GM12875 (cell line): ENCODE measurements at regions not wholly inside any gene's neighbourhood (a gene's known extent, or its start where the extent isn't known, plus 50 kb on each side); places are given as distances from the start of the nearest gene placed in this dataset.

Source experiments
- H3K4me3 ChIP-seq: one replicate; pipeline ENCODE4 v1.5.1; 2011; ENCODE audit warnings: low read depth, low read length, control low read depth
- CTCF ChIP-seq: IDR thresholded peaks from 2 replicates; pipeline ENCODE4 v1.5.1; 2011; ENCODE audit warnings: low read depth, mild to moderate bottlenecking, control low read depth, inconsistent platforms, low read length, moderate library complexity, borderline replicate concordance; ENCODE audit not compliant: insufficient read depth

GRCh38 chr1:115493834-115494233, 147.9 kb upstream of the VANGL1 start:
- TF ChIP-seq CTCF = no peak
- H3K4me3 ChIP-seq = no peak overlapping the region

- H3K4me3 ChIP-seq = no peak overlapping the region
- TF ChIP-seq CTCF = no peak
Measured at GRCh38 chr1:115492880-115493279, 148.9 kb upstream of the VANGL1 start.

GRCh38 chr1:115492019-115492595, 149.7 kb upstream of the VANGL1 start:
- no peak for TF ChIP-seq CTCF
- no peak overlapping the region for H3K4me3 ChIP-seq

- no peak overlapping the region for H3K4me3 ChIP-seq
- TF ChIP-seq CTCF = no peak
Measured at GRCh38 chr1:115491298-115492018, 150.3 kb upstream of the VANGL1 start.

GRCh38 chr1:115479055-115479482, 141.0 kb upstream of the NGF start:
- H3K4me3 ChIP-seq = no peak overlapping the region
- TF ChIP-seq CTCF = no peak

- no peak overlapping the region for H3K4me3 ChIP-seq
- no peak for TF ChIP-seq CTCF
Measured at GRCh38 chr1:115477071-115477470, 139.0 kb upstream of the NGF start.

- TF ChIP-seq CTCF = no peak
- no peak overlapping the region for H3K4me3 ChIP-seq
Measured at GRCh38 chr1:115476616-115477015, 138.6 kb upstream of the NGF start.
